ENCODE measurements at regions not wholly inside any gene's neighbourhood (a gene's known extent, or its start where the extent isn't known, plus 50 kb on each side); places are given as distances from the start of the nearest gene placed in this dataset.
"Not testable (repeated sequence)": the region's sequence is repeated elsewhere in the genome, so short reads cannot be mapped to it uniquely, and the experiment has no call there.

- WGBS, 2 donors = 82 to 95% methylated on average over 5 of the region's 5 CpGs
- H3K27ac ChIP-seq (ENCODE audit: low read depth in 1 of 2, low read length in 2 of 2); H3K4me1 ChIP-seq (ENCODE audit: control insufficient read depth in 1 of 2, insufficient read depth in 2 of 2, low read length in 2 of 2); H3K36me3 ChIP-seq (ENCODE audit: control insufficient read depth in 1 of 2, insufficient read depth in 2 of 2, low read length in 1 of 2); DNase-seq; ATAC-seq (ENCODE audit: low FRiP score); H3K4me3 ChIP-seq (ENCODE audit: low read length in 2 of 2); H3K9me3 ChIP-seq (ENCODE audit: control insufficient read depth, low read length); intact Hi-C loops (cut with DNase I); H3K27me3 ChIP-seq (ENCODE audit: control insufficient read depth in 1 of 2, insufficient read depth in 2 of 2, low read length in 1 of 2): not testable (repeated sequence)
Measured at GRCh38 chr10:90034862-90035261, 333.5 kb downstream of the KIF20B start.

- Histone ChIP-seq H3K9me3 (ENCODE audit: control insufficient read depth, low read length) (no peaks in the 10 kb centered on the region), H3K27me3 (ENCODE audit: control insufficient read depth in 1 of 2, insufficient read depth in 2 of 2, low read length in 1 of 2) (no peaks in the 10 kb centered on the region), H3K36me3 (ENCODE audit: control insufficient read depth in 1 of 2, insufficient read depth in 2 of 2, low read length in 1 of 2) (no peaks in the 10 kb centered on the region), H3K4me3 (ENCODE audit: low read length in 2 of 2) (no peak overlapping the region), H3K27ac (ENCODE audit: low read depth in 1 of 2, low read length in 2 of 2) (no peak overlapping the region), H3K4me1 (ENCODE audit: control insufficient read depth in 1 of 2, insufficient read depth in 2 of 2, low read length in 2 of 2) (no peaks in the 10 kb centered on the region)
- 95 to 97% methylated on average over 4 of the region's 4 CpGs for WGBS, 2 donors
- intact Hi-C loops (cut with DNase I) = no loop called here
- DNase-seq = no peak
- no peak for ATAC-seq (ENCODE audit: low FRiP score)
Measured at GRCh38 chr10:90041585-90041984, 340.2 kb downstream of the KIF20B start.

GRCh38 chr10:90042075-90042474, 340.7 kb downstream of the KIF20B start:
- H3K4me1 ChIP-seq (ENCODE audit: control insufficient read depth in 1 of 2, insufficient read depth in 2 of 2, low read length in 2 of 2) = no peaks in the 10 kb centered on the region
- no peaks in the 10 kb centered on the region for H3K9me3 ChIP-seq (ENCODE audit: control insufficient read depth, low read length)
- 89 to 90% methylated on average over 7 of the region's 7 CpGs for WGBS, 2 donors
- H3K36me3 ChIP-seq (ENCODE audit: control insufficient read depth in 1 of 2, insufficient read depth in 2 of 2, low read length in 1 of 2) = no peaks in the 10 kb centered on the region
- H3K27ac ChIP-seq (ENCODE audit: low read depth in 1 of 2, low read length in 2 of 2) = no peak overlapping the region
- intact Hi-C loops (cut with DNase I) = no loop called here
- no peak overlapping the region for H3K4me3 ChIP-seq (ENCODE audit: low read length in 2 of 2)
- no peak for ATAC-seq (ENCODE audit: low FRiP score)
- no peak for DNase-seq
- H3K27me3 ChIP-seq (ENCODE audit: control insufficient read depth in 1 of 2, insufficient read depth in 2 of 2, low read length in 1 of 2) = no peaks in the 10 kb centered on the region

GRCh38 chr10:90047243-90047729, 345.9 kb downstream of the KIF20B start:
- WGBS, 2 donors = 85 to 87% methylated on average over 3 of the region's 3 CpGs
- no peak for ATAC-seq (ENCODE audit: low FRiP score)
- H3K36me3 ChIP-seq (ENCODE audit: control insufficient read depth in 1 of 2, insufficient read depth in 2 of 2, low read length in 1 of 2) = no peaks in the 10 kb centered on the region

GRCh38 chr10:90051053-90051452, 349.7 kb downstream of the KIF20B start:
- Histone ChIP-seq H3K27ac (ENCODE audit: low read depth in 1 of 2, low read length in 2 of 2) (no peak overlapping the region), H3K4me1 (ENCODE audit: control insufficient read depth in 1 of 2, insufficient read depth in 2 of 2, low read length in 2 of 2) (no peaks in the 10 kb centered on the region), H3K36me3 (ENCODE audit: control insufficient read depth in 1 of 2, insufficient read depth in 2 of 2, low read length in 1 of 2) (no peaks in the 10 kb centered on the region), H3K27me3 (ENCODE audit: control insufficient read depth in 1 of 2, insufficient read depth in 2 of 2, low read length in 1 of 2) (no peaks in the 10 kb centered on the region), H3K4me3 (ENCODE audit: low read length in 2 of 2) (no peak overlapping the region), H3K9me3 (ENCODE audit: control insufficient read depth, low read length) (no peaks in the 10 kb centered on the region)
- intact Hi-C loops (cut with DNase I) = no loop called here
- DNase-seq (no peak), ATAC-seq (ENCODE audit: low FRiP score) (no peak)

More at GRCh38 chr10:90047243-90047729, 345.9 kb downstream of the KIF20B start:
- H3K27me3 ChIP-seq (ENCODE audit: control insufficient read depth in 1 of 2, insufficient read depth in 2 of 2, low read length in 1 of 2) = no peaks in the 10 kb centered on the region
- H3K4me1 ChIP-seq (ENCODE audit: control insufficient read depth in 1 of 2, insufficient read depth in 2 of 2, low read length in 2 of 2) = no peaks in the 10 kb centered on the region
- intact Hi-C loops (cut with DNase I) = no loop called here
- H3K27ac ChIP-seq (ENCODE audit: low read depth in 1 of 2, low read length in 2 of 2) = no peak overlapping the region
- DNase-seq = no peak
- no peaks in the 10 kb centered on the region for H3K9me3 ChIP-seq (ENCODE audit: control insufficient read depth, low read length)
- no peak overlapping the region for H3K4me3 ChIP-seq (ENCODE audit: low read length in 2 of 2)

DNA sequence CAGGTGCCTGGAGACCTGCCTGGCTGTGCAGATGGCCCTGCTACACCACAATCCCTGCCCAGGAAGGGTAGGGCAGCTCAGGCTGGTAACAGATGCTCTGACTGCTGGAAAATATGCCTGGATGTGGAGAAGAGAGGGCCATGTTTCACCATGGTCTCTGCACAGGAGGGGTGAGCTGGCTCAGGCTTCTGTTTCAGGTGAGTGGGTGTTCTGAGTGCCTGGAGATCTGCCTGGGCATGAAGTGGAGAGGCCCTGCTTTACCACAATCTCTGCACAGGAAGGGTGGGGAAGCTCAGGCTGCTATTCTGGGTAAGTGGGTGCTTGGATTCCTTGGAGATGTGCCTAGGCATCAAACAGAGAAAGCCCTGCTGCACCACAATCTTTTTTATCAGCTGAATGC, 350.1 kb downstream of the KIF20B start:
- ATAC-seq (ENCODE audit: low FRiP score) = no peak
- intact Hi-C loops (cut with DNase I) = no loop called here

DNA sequence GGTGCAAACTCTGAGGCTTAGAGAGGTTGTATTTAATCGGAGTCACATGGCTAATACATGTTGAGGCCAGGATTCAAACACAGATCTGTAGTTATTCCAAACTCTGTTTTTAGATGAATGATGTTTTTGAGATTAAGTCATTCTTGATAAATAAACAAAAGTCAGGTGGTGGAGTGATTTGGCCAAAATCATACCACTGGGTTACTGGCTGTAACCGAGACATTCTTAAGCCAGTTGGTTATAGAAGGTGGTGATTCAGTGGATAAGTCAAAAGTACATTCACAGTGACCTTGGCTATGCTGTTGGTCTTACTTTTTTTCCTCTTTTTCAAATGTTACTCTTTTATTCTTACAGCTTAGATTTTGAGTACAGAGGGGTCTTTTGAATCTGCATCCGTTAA, 361.4 kb downstream of the KIF20B start:
- ATAC-seq (ENCODE audit: low FRiP score) (no peak), DNase-seq (no peak)
- Histone ChIP-seq H3K9me3 (ENCODE audit: control insufficient read depth, low read length) (no peaks in the 10 kb centered on the region), H3K36me3 (ENCODE audit: control insufficient read depth in 1 of 2, insufficient read depth in 2 of 2, low read length in 1 of 2) (no peaks in the 10 kb centered on the region), H3K27ac (ENCODE audit: low read depth in 1 of 2, low read length in 2 of 2) (no peak overlapping the region), H3K4me1 (ENCODE audit: control insufficient read depth in 1 of 2, insufficient read depth in 2 of 2, low read length in 2 of 2) (peaks cover 0 to 9% of the 10 kb centered on the region in 2 donors), H3K27me3 (ENCODE audit: control insufficient read depth in 1 of 2, insufficient read depth in 2 of 2, low read length in 1 of 2) (no peaks in the 10 kb centered on the region), H3K4me3 (ENCODE audit: low read length in 2 of 2) (no peak overlapping the region)
- WGBS, 2 donors = 33 to 44% methylated on average over 3 of the region's 3 CpGs
- intact Hi-C loops (cut with DNase I) = loop anchor here in 1 of 2 donors (1.0 kb wide), 1 partner anchor 26 kb away; no protein-coding TSS in a partner anchor

More for the DNA sequence above, 350.1 kb downstream of the KIF20B start:
- Histone ChIP-seq H3K4me1 (ENCODE audit: control insufficient read depth in 1 of 2, insufficient read depth in 2 of 2, low read length in 2 of 2) (no peaks in the 10 kb centered on the region), H3K36me3 (ENCODE audit: control insufficient read depth in 1 of 2, insufficient read depth in 2 of 2, low read length in 1 of 2) (no peaks in the 10 kb centered on the region), H3K27ac (ENCODE audit: low read depth in 1 of 2, low read length in 2 of 2) (no peak overlapping the region), H3K9me3 (ENCODE audit: control insufficient read depth, low read length) (no peaks in the 10 kb centered on the region), H3K27me3 (ENCODE audit: control insufficient read depth in 1 of 2, insufficient read depth in 2 of 2, low read length in 1 of 2) (no peaks in the 10 kb centered on the region), H3K4me3 (ENCODE audit: low read length in 2 of 2) (no peak overlapping the region)
- DNase-seq = no peak

- Histone ChIP-seq H3K27me3 (ENCODE audit: control insufficient read depth in 1 of 2, insufficient read depth in 2 of 2, low read length in 1 of 2) (no peaks in the 10 kb centered on the region), H3K9me3 (ENCODE audit: control insufficient read depth, low read length) (no peaks in the 10 kb centered on the region), H3K36me3 (ENCODE audit: control insufficient read depth in 1 of 2, insufficient read depth in 2 of 2, low read length in 1 of 2) (no peaks in the 10 kb centered on the region), H3K4me1 (ENCODE audit: control insufficient read depth in 1 of 2, insufficient read depth in 2 of 2, low read length in 2 of 2) (peaks cover 0 to 9% of the 10 kb centered on the region in 2 donors), H3K27ac (ENCODE audit: low read depth in 1 of 2, low read length in 2 of 2) (no peak overlapping the region), H3K4me3 (ENCODE audit: low read length in 2 of 2) (no peak overlapping the region)
- ATAC-seq (ENCODE audit: low FRiP score) = no peak
- no peak for DNase-seq
- intact Hi-C loops (cut with DNase I) = no loop called here
- WGBS, 2 donors = 94% methylated on average over 1 of the region's 1 CpG
Measured at GRCh38 chr10:90064295-90064694, 362.9 kb downstream of the KIF20B start.

GRCh38 chr10:90066435-90066834, 365.0 kb downstream of the KIF20B start:
- Histone ChIP-seq H3K4me3 (ENCODE audit: low read length in 2 of 2) (no peak overlapping the region), H3K9me3 (ENCODE audit: control insufficient read depth, low read length) (no peaks in the 10 kb centered on the region), H3K27me3 (ENCODE audit: control insufficient read depth in 1 of 2, insufficient read depth in 2 of 2, low read length in 1 of 2) (no peaks in the 10 kb centered on the region), H3K27ac (ENCODE audit: low read depth in 1 of 2, low read length in 2 of 2) (no peak overlapping the region), H3K4me1 (ENCODE audit: control insufficient read depth in 1 of 2, insufficient read depth in 2 of 2, low read length in 2 of 2) (peaks cover 0 to 9% of the 10 kb centered on the region in 2 donors), H3K36me3 (ENCODE audit: control insufficient read depth in 1 of 2, insufficient read depth in 2 of 2, low read length in 1 of 2) (no peaks in the 10 kb centered on the region)
- WGBS, 2 donors = 57 to 67% methylated on average over 2 of the region's 2 CpGs
- ATAC-seq (ENCODE audit: low FRiP score) = no peak
- intact Hi-C loops (cut with DNase I) = no loop called here
- DNase-seq = no peak

Data from aorta (tissue), 5 donors.